AG04449 (cell line): ENCODE measurements at regions not wholly inside any gene's neighbourhood (a gene's known extent, or its start where the extent isn't known, plus 50 kb on each side); places are given as distances from the start of the nearest gene placed in this dataset.

ENCODE experiments used
- CTCF ChIA-PET: fragments of 350-600 bp; formaldehyde crosslinking; extraction: SDS; loops from one replicate; lab custom pipeline; 2021; ENCODE audit warnings: antibody characterized with exemption; lab: Yijun Ruan, JAX
- POLR2A ChIA-PET: fragments of 400-600, 350-600 bp; formaldehyde crosslinking; extraction: SDS; loops from one replicate; lab custom pipeline; 2020; ENCODE audit warnings: antibody characterized with exemption, inconsistent platforms; lab: Yijun Ruan, JAX
- DNase-seq: peaks from one replicate; pipeline ENCODE4 v3.0.0-alpha.2; 2010; ENCODE audit warnings: low read depth, low spot score
- H3K4me3 ChIP-seq: 2 replicates; pipeline ENCODE4 v1.5.1; 2011; ENCODE audit warnings: low read depth, mild to moderate bottlenecking, control low read depth, low read length
- CTCF ChIP-seq: IDR thresholded peaks from one replicate; pipeline ENCODE4 v1.5.1; 2011; ENCODE audit warnings: mild to moderate bottlenecking, moderate library complexity, low read length, control low read depth, inconsistent platforms; ENCODE audit not compliant: insufficient read depth; ENCODE audit errors: missing control alignments

- no peak overlapping the region for H3K4me3 ChIP-seq
- ChIA-PET POLR2A (no interaction called here), CTCF (no interaction called here)
- DNase-seq: no peak
- no peak for TF ChIP-seq CTCF
Measured at GRCh38 chr6:163730246-163731210, 316.0 kb downstream of the QKI start.

- CTCF ChIA-PET: no interaction called here
- no peak overlapping the region for H3K4me3 ChIP-seq
- POLR2A ChIA-PET: no interaction called here
- no peak for DNase-seq
- no peak for TF ChIP-seq CTCF
Measured at GRCh38 chr6:163729127-163729872, 314.8 kb downstream of the QKI start.

- no peak for DNase-seq
- no peak for TF ChIP-seq CTCF
- ChIA-PET CTCF (no interaction called here), POLR2A (no interaction called here)
- no peak overlapping the region for H3K4me3 ChIP-seq
Measured at GRCh38 chr6:163728442-163729126, 314.1 kb downstream of the QKI start.

- TF ChIP-seq CTCF: no peak
- ChIA-PET CTCF (no interaction called here), POLR2A (no interaction called here)
- no peak for DNase-seq
- no peak overlapping the region for H3K4me3 ChIP-seq
Measured at GRCh38 chr6:163726037-163726695, 311.6 kb downstream of the QKI start.

GRCh38 chr6:163725008-163725941, 310.8 kb downstream of the QKI start:
- H3K4me3 ChIP-seq: no peak overlapping the region
- no peak for TF ChIP-seq CTCF
- DNase-seq: no peak
- CTCF ChIA-PET: no interaction called here
- POLR2A ChIA-PET: interaction anchor here (0.7 kb wide), 1 partner anchor 53 kb away, joined by 3 read pairs; no protein-coding TSS in a partner anchor
